ENCODE measurements at regions not wholly inside any gene's neighbourhood (a gene's known extent, or its start where the extent isn't known, plus 50 kb on each side); places are given as distances from the start of the nearest gene placed in this dataset.

DNA sequence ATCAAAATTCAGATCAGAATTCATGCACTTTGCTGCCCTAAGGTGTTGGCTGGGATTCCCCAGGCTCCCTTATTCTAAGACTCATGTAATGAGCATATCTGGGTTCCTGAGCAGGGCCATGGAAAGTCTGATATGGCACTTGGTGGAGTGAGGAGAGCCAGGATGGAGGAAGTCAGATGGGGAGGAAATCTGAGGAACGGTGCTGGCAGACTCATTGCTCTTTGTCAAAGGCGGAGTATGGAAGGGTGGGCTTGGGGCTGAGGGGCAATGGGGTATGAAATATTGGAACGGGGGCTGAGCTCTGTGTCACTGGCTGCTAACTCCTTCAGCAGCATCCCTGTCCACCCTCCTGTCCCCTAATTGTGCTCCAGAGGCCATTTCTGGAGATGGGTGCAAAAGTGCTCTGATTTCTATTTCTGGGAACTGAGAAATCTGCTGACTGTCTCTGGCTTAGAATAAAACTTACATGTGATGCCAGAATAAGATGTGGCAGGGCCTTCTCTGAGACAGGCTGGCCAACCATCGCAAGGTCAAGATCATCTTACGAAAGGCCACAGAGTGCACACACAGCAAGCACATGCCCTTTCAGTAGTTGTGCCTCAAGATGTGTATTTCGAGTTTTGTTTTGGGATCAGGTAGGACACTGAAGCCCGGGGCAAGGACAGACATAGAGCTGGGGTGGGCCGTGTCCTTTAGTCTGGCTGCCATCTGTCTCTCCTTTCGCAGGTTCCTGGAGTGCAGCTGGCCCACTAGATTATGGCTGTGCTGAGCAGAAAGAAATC, 480.0 kb upstream of the HS6ST1 start:
- H3K27ac ChIP-seq = no peak overlapping the region
- no peaks in the 10 kb centered on the region for H3K27me3 ChIP-seq
- no peaks in the 10 kb centered on the region for H3K9me3 ChIP-seq
- ATAC-seq (no peak), DNase-seq (peak; percentile 25)
- intact Hi-C loops (cut with DNase I) = no loop called here
- TF ChIP-seq, protein P1, sequence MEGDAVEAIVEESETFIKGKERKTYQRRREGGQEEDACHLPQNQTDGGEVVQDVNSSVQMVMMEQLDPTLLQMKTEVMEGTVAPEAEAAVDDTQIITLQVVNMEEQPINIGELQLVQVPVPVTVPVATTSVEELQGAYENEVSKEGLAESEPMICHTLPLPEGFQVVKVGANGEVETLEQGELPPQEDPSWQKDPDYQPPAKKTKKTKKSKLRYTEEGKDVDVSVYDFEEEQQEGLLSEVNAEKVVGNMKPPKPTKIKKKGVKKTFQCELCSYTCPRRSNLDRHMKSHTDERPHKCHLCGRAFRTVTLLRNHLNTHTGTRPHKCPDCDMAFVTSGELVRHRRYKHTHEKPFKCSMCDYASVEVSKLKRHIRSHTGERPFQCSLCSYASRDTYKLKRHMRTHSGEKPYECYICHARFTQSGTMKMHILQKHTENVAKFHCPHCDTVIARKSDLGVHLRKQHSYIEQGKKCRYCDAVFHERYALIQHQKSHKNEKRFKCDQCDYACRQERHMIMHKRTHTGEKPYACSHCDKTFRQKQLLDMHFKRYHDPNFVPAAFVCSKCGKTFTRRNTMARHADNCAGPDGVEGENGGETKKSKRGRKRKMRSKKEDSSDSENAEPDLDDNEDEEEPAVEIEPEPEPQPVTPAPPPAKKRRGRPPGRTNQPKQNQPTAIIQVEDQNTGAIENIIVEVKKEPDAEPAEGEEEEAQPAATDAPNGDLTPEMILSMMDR (IDR thresholded peaks at IDR 0.05) = no peak
- no peaks in the 10 kb centered on the region for H3K4me1 ChIP-seq
- H3K4me3 ChIP-seq = no peak overlapping the region
- no peaks in the 10 kb centered on the region for H3K36me3 ChIP-seq

DNA sequence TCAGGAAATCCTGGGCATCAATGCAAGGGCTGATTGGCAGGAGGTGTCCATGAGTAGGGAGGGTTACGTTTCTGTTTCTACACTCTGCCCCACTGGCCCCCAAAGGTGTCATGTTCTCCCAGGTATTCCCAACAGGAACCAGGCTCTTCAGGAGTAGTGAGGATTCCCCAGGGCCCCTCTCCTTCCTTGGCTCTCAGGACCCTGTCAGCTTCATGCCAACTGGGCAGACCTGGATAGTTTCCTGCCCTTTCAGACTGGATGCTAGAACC, 480.6 kb upstream of the HS6ST1 start:
- no peaks in the 10 kb centered on the region for H3K9me3 ChIP-seq
- no peak overlapping the region for H3K27ac ChIP-seq
- H3K27me3 ChIP-seq = no peaks in the 10 kb centered on the region
- TF ChIP-seq, protein P1 (IDR thresholded peaks at IDR 0.05) = no peak
- DNase-seq (peak; percentile 28), ATAC-seq (no peak)
- no peaks in the 10 kb centered on the region for H3K4me1 ChIP-seq
- no peak overlapping the region for H3K4me3 ChIP-seq
- H3K36me3 ChIP-seq = no peaks in the 10 kb centered on the region
- intact Hi-C loops (cut with DNase I) = no loop called here

- H3K27ac ChIP-seq = no peak overlapping the region
- H3K36me3 ChIP-seq = no peaks in the 10 kb centered on the region
- H3K4me1 ChIP-seq = no peaks in the 10 kb centered on the region
- ATAC-seq = no peak
- no peaks in the 10 kb centered on the region for H3K27me3 ChIP-seq
- H3K9me3 ChIP-seq = no peaks in the 10 kb centered on the region
- intact Hi-C loops (cut with DNase I) = no loop called here
- TF ChIP-seq, protein P1 (IDR thresholded peaks at IDR 0.05) = no peak
- H3K4me3 ChIP-seq = no peak overlapping the region
- no peak for DNase-seq
These were observed 481.1 kb upstream of the HS6ST1 start for GRCh38 chr2:128799730-128800129.

- ATAC-seq (no peak), DNase-seq (no peak)
- Histone ChIP-seq H3K9me3 (no peaks in the 10 kb centered on the region), H3K27me3 (no peaks in the 10 kb centered on the region), H3K36me3 (no peaks in the 10 kb centered on the region), H3K4me3 (no peak overlapping the region), H3K27ac (no peak overlapping the region), H3K4me1 (no peaks in the 10 kb centered on the region)
- TF ChIP-seq, protein P1 (IDR thresholded peaks at IDR 0.05) = no peak
- intact Hi-C loops (cut with DNase I) = no loop called here
These were observed 482.9 kb upstream of the HS6ST1 start for GRCh38 chr2:128801576-128801975.

DNA sequence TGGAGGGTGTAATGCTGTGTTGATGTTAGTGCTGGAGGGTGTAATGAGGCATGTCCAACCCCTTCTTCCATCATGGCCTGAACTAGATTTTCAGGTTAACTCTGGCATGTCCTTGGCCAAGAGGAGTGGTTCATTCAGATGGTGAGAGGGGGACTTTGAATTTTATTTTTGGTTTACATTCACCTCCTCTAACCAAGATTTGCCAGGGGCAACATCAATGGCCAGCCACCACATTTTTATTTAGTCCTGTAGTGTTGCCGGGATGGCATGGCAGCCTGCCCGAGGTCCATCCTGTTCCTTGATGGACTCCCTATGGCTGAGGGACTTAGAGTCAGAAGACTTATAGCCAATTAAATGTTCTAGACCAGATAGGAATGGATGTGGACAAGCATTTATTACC, 484.6 kb upstream of the HS6ST1 start:
- Histone ChIP-seq H3K27ac (no peak overlapping the region), H3K4me1 (no peaks in the 10 kb centered on the region), H3K9me3 (no peaks in the 10 kb centered on the region), H3K36me3 (no peaks in the 10 kb centered on the region), H3K27me3 (no peaks in the 10 kb centered on the region), H3K4me3 (no peak overlapping the region)
- TF ChIP-seq, protein P1 (IDR thresholded peaks at IDR 0.05) = no peak
- intact Hi-C loops (cut with DNase I) = no loop called here
- DNase-seq (no peak), ATAC-seq (no peak)

- no peaks in the 10 kb centered on the region for H3K4me1 ChIP-seq
- no peaks in the 10 kb centered on the region for H3K27me3 ChIP-seq
- no peak overlapping the region for H3K4me3 ChIP-seq
- H3K27ac ChIP-seq = no peak overlapping the region
- H3K36me3 ChIP-seq = no peaks in the 10 kb centered on the region
- no peak for DNase-seq
- intact Hi-C loops (cut with DNase I) = no loop called here
- no peaks in the 10 kb centered on the region for H3K9me3 ChIP-seq
- TF ChIP-seq, protein P1 (IDR thresholded peaks at IDR 0.05) = no peak
- no peak for ATAC-seq
These were observed 486.6 kb upstream of the HS6ST1 start for GRCh38 chr2:128805237-128805636.
